HT-29 (cell line): ENCODE measurements at regions not wholly inside any gene's neighbourhood (a gene's known extent, or its start where the extent isn't known, plus 50 kb on each side); places are given as distances from the start of the nearest gene placed in this dataset.
"Not testable (repeated sequence)": the region's sequence is repeated elsewhere in the genome, so short reads cannot be mapped to it uniquely, and the experiment has no call there.

Experiments used
- DNase-seq: peaks from one replicate; pipeline ENCODE4 v3.0.0-alpha.2; 2015; ENCODE audit warnings: low spot score

DNA sequence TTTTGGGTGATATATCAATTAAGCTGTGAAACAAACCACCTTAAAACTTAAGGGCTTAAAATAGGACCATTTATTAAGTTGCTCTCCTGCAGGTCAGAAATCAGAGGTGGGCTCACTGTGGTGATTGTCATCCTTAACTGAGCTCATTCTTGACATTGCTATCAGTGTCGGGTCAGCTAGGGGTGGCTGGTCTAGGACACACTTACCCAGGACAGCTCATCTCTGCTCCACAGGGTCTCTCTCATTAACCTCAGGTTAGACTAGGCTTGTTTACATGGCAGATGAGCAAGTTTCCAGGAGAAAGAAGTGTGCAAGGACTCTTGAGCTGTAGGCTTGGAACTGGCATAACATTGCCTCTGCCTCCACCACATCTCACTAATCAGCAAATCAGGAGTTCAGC lies 601.0 kb upstream of the RAG2 start:
- DNase-seq = no peak

DNA sequence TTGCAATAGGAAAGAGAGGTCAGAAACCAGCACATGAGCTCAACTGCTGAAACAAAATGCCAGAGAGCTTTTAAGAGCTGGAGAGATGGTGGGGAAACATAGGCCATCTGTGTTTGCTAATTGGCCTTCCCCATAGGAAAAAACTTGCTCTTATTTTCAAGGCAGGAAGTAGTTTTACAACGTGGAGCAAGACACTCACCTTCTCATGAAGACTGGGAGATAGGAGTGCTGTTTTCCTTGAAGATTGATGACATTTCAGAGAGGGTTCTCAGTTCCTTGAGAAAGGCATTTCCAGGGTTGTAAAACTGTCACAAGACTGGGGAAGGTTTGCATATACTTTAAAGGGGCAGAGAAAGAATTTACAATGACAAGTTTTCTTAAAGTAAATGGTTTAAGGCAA lies 586.3 kb upstream of the RAG2 start:
- DNase-seq = no peak

DNA sequence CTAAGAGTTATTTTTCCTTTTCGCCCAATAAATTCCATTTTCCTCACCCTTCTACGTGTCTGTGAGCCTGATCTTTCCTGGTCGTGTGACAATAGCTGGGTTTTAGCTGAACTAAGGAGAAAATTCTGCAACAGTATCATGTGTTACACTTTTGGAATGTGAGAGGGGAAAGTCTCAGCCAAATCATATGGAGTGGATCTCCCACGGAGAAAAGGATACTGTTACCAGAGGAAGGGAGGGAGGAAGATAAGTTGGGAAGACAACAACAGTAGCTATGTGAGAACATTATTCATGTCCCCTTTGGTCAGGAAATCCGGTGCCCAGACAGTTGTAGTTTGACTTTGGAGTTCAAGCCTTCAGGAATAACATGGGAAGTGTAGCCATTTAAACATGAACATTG lies 584.0 kb upstream of the RAG2 start:
- DNase-seq = no peak

DNA sequence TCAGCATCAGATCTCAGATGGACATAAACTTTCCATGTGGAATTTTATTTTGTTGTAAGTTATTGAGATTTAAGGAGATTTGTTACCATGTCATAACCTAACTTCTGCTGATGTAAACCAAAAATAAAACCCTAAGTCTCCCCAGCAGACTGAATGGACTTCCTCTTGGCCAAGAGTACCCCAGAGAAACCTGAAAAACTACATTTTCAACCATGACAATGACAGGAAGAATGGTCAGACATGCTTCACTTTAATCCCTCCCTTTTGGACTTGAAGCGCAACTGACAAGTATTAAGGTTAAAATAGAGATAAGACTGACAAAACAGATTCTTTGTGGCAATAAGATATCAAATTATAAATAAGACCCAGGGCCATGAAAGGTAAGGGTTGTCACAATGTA lies 579.7 kb upstream of the RAG2 start:
- DNase-seq = no peak

DNA sequence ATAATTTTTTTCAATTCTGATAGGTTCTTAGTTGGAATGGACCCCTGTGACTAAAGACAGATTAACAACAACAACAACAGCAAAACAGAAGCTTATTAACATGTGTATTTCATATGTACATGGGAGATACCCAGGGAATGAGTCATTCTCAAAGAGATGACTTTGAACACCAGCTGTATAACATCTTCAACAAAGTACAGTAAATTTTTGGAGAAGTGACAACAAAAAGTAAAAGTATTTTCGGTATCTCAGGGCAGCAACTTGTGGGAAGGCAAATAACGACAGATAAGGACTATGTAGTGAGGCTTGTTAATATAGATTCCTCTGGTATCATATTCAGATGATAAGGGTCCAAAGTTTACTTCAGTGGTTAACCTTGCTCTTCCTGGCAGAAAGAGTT lies 573.4 kb upstream of the RAG2 start:
- DNase-seq = no peak

DNA sequence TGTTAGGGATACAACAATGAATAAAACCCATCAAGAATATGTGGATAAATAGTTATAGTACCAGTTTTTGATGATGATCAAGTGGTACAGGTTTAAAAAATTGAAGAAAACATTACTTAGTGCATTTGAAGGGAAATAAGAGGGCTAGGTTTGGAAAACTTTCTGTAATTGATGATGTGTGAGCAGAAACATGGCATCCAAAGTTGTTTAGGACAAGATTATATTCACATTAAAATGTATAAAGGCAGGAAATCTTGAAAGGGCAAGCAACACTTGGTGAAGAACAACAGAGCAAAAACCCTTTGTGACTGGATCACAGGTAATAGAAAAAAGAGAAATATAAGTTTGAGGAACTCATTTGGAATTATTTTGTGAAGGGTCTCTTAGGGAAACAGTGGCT lies 572.3 kb upstream of the RAG2 start:
- no peak for DNase-seq

DNA sequence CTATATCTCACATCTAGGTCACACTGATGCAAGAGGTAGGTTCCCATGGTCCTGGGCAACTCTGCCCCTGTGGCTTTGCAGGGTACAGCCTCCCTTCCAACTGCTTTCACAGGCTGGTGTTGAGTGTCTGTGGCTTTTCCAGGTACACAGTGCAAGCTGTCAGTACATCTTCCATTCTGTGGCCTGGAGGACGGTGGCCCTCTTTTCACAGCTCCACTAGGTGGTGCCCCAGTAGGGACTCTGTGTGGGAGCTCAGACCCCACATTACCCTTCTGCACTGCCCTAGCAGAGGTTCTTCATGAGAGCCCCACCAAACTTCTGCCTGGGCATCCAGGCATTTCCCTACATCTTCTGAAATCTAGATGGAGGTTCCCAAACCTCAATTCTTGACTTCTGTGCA lies 547.4 kb upstream of the RAG2 start:
- DNase-seq = not testable (repeated sequence)

DNA sequence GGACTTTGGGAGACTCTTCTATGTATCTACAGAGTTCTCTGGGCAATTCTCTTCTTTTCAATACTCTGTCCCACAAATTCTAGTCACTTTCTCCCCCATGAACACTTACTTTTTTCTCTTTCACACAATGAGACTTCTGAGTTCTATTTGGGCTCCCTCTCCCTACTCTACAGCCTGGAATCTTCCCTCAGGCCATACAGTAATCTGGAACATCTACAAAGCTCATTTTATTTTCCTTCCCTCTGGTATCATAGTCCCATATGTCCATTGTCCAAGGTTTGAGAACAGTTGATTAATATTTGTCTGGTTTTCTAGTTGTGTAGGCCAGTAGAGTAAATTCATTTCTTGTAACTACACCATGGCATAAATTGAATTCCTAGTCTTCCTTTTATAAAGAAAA lies 544.6 kb upstream of the RAG2 start:
- no peak for DNase-seq

DNA sequence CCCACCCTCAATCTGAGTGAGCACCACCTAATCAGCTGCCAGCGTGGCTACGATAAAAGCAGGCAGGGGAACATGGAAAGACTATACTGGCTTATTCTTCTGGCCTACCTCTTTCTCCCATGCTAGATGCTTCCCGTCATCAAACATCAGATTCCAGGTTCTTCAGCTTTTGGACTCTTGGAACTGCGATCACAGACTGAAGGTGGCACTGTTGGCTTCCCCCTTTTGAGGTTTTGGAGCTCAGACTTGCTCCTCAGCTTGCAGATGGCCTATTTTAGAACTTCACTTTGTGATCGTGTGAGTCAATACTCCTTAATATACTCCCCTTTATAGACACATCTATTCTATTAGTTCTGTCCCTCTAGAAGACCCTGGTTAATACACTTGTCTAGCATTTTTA lies 543.7 kb upstream of the RAG2 start:
- peak; percentile 27 for DNase-seq

DNA sequence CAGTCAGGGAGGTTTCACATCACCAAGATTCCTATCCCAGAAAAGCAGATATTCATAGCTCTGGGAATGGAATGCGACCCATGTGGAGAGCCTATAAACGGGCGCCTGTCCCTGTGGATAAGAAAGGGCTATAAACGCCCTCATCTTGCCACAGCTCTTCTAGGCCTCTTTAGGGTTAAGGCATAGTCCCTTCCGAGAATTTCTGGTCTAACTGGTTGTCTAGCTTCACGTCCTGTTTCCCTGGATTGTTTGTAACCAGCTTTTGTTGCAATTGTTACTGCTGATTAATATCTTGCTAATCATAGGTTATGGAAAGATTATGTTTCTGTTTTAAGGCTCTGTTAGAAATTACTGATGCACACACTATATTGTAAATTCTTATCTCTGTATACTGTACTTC lies 537.6 kb upstream of the RAG2 start:
- not testable (repeated sequence) for DNase-seq

DNA sequence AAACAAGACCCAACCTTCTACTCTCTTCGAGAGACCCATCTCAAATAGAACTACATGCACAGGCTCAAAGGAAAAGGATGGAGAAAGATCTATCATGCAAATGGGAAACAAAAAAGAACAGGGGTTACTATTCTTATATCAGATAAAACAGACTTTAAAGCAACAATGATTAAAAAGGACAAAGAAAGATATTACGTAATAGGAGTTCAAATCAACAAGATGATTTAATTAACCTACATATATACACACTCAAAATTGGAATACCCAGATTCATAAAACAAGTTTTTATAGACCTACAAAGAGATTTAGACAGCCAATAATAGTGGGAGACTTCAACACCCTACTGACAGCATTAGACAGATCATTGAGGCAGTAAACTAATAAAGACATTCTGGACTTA lies 536.6 kb upstream of the RAG2 start:
- no peak for DNase-seq

DNA sequence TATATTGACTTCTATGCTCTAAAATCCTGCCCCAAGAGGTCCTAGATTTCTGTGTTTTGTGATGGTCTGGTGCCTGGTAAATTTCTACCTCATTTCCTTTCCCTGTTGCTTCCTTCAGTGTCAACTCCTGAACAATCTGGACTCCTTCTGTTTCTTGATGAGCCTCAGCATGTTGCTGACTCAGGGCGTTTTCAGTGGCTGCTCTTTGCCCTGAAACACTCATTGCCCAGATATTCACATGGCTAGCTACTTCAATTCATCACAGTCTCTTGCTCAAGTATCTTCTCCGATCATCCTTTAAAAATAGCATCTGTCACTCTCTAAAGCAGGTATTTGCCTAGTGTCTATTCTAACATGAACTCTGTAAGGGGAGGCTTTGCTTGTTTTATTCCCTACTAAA lies 526.3 kb upstream of the RAG2 start:
- no peak for DNase-seq

DNA sequence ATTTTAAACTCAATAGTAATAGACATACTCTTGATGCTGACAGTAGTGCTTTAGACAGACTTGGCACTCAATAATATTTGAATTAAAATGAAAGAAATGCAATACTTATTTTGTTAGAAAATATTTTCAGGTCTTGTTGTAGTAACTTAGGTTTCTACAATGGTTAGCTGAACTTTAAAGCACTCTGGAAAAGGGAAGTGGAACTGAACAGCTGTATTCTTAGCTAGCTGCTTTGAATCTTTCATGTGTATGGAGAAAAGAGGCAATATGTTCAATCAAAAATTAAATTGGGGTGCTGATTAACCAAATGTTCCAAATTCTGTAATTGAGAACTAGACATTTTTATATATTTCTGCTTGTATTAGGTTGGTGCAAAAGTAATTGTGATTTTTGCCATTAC lies 517.9 kb upstream of the RAG2 start:
- no peak for DNase-seq

DNA sequence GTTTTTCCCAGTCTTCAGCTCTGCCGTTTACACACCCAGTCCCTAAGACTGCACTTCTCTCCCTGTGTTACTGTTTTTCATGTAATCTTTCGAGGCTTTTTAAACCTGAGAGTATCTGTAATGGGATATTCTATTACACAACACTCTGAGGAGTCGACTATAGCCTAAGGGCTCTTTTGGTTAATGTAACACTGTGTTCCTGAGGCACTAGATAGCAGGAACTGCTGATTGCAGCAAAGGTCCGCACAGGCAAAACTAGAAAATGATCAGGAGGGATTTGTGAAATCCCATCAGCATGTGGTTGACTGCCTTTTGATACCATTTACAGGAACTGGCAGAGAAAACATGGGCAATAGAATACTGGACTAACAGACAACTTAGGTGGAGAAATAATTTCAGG lies 512.3 kb upstream of the RAG2 start:
- DNase-seq = no peak

DNA sequence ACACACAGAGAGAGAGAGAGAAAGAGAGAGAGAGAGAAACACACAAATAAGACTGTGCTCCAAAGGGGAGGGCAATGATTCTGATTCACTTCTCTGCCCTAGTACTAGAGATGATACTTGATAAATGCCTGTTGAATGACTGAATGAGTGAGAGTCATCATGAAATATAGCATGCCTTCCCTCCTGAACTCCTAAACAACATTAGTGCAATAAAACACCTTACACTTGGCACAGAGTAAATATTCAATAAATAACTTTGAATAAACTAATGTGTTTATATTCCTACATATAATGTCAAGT lies 511.2 kb upstream of the RAG2 start:
- DNase-seq = no peak

DNA sequence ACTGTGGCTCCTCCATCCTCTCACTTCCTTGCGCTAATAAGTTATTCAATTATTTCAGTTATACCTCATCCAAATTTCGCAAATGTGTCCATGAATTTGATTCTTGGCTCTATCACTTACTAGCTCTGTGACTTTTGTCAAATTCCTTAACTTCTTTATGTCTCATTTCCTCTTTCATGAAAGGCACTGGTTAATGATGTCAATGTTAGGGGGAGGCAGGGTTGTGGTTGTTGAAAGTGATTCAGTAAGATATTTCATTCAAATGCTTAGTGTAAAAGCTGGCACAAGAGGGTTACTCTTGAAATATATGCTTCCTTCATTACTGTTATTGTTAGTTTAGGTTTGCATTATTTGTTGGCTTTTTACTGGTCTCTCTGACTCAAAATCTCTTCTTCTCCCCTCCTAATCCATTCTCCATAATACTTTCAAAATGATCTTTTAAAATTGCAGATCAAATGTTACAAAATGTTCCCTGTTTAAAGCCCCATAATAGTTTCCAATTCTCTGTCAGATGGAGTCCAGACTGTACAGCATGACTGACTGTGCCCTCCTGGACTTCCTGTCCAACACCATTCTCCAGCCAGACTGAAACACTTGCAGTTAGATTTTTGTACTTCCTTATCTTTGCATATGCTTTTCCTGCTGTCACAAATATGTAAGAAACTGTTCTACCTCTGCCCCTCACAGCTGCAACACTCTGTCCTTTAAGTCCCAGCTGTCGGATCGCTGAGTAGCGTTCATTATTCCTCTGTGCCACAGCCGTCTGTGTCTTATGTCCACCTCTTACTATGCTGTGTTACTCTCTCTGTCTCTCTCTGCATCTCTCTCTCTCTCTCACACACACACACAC lies 510.6 kb upstream of the RAG2 start:
- no peak for DNase-seq

DNA sequence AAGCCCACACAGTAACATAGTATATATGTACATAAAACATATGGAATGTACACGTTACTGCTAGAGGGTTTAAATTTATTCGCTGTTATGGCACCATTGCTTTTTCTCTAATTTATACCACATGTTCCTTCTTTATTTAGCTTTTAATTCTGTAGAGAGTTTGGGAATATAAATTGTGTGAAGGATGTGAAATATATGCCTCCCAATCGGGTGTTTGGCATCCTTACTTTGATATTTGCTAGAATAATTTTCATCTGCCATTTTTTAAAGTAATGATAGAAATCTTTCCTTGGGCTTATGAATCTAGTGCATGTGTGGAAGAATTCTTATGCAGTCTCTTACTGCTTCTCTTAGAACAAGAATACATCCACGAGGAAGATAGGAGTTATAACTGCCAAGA lies 509.8 kb upstream of the RAG2 start:
- no peak for DNase-seq

DNA sequence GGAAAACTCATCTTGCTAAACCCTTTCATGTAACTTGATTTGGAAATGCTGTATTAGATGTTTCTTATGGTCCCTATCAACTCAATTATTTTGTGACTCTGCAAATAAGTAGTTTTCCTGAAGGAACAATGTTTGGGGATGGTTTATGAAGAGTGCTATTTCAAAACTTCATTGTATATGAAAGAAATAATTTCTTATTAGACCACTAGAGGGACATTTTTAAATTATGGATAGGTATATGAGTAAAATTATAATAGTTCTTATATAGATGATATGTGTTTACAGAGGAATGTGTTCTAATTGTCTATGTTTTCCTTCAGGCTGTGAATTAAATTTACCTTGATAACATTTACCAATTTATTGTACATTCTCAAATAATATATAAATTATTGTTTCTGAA lies 509.4 kb upstream of the RAG2 start:
- peak; percentile 25 for DNase-seq

DNA sequence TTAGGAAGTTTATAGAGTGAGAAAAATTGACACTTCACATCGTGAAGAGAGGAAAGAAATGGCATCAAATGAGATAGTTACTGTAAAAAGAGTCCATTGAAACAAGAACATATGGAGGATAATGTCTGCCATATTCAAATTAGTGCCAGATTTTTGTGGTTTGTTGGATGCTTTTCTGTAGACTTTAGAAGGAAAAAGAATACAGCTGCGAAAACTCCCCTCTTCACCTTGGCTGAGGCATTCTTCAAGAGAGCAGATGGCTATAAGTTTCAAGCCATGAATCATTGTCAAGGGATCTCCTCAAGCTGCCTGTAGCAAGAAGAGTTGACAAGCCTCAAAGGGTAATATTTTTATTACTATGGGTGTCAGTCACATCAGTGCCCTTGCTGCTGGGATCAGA lies 507.4 kb upstream of the RAG2 start:
- DNase-seq = no peak

DNA sequence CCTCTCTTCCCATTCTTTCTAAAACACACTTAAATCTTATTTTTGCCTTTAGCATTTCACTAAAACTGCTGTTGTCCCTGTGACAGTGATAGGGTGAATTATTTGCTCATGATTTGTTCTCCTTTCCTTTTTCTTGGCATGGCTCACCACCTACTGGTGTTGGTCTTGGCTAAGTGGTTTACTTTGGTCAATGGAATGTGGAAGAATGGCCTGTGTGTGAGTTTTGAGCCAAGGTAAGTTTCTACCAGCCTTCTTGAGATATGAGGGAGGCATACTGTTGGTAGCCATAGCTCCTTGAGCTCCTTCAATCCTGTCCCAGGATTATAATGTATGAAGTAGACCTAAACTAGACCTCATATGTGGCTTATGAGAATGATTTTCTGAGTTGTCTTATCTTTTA lies 506.3 kb upstream of the RAG2 start:
- no peak for DNase-seq

DNA sequence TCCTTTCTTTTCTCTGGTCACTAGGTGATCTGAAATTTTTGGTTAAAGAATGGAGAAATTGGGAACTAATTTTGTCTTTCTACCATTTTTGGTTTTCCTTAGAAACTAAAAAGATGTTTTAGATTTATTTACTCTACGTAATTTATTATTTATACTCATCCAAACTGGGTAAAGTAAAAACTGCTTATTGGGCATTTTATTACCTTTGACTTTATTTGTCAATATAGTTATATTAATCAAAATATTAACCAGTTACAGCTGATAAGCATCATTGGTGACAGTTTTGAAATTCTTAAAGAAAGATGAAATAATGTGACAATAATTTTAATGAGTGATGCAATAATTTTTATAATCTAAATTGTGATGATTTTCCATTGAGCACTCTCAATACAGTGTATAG lies 502.0 kb upstream of the RAG2 start:
- DNase-seq = no peak

DNA sequence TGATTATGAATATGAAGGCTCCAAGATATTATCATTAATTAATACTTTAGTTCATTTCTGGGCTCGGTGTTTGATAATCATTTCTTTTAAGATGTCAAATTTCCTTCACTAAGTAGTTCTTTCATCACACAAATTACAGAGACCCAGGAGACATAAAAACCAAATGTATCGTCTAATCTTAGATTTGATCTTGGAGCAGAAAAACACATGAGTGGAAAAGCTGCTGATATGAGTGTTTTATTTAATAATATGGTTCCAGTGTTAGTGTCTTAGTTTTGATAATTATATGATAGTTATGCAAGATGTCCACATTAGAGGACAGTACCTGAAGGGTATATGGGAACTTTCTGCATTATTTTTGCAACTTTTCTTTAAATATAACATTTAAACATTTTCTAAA lies 494.5 kb upstream of the RAG2 start:
- DNase-seq = no peak

DNA sequence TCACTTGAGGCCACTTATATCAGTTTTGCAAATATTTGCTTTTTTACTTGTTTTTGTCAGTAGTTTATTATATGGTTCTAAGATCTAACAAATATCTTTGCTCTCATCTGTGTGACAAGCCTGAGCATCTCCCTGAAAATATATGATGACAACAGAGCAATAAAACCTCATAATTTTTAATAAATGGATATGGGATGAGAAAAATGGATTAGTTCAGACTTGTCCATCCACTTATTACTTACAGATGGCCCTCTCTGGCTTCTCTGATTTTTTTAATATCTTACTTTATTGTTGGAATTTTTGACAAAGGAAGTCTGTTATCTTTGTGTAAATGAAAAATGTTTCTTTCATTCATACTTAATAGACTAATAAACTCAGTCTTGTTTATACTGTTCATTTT lies 491.4 kb upstream of the RAG2 start:
- no peak for DNase-seq

DNA sequence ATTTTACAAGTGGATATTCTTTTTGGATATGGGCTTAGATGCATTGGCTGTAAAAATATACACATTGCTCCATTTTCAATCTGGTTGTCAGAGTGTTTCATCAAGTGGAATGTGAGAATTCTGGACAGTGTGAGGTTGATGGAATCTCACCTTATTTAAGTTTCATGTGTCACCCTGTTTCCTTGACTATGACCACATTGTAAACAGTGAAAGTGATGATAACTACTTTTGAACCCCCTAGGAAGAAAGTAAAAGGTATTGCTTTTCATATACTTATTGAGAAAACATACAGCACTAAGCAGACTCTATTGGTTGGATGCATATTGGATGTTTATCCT lies 490.5 kb upstream of the RAG2 start:
- no peak for DNase-seq
